T-helper 22 cell (primary cell): ENCODE measurements at regions not wholly inside any gene's neighbourhood (a gene's known extent, or its start where the extent isn't known, plus 50 kb on each side); places are given as distances from the start of the nearest gene placed in this dataset.
"Not testable (repeated sequence)": the region's sequence is repeated elsewhere in the genome, so short reads cannot be mapped to it uniquely, and the experiment has no call there.

Source experiments
- DNase-seq: peaks from one replicate; pipeline ENCODE4 v3.0.0-alpha.2; 2020; ENCODE audit warnings: low read depth

- DNase-seq, result no peak
These were observed 723.1 kb downstream of the MATN1 start for GRCh38 chr1:30000266-30000665.

- no peak for DNase-seq
These were observed 723.8 kb downstream of the MATN1 start for GRCh38 chr1:29999595-29999994.

- DNase-seq, result no peak
These were observed 724.7 kb downstream of the MATN1 start for GRCh38 chr1:29998686-29999085.

- DNase-seq, result not testable (repeated sequence)
These were observed 725.6 kb downstream of the MATN1 start for GRCh38 chr1:29997818-29998217.

- no peak for DNase-seq
These were observed 729.4 kb downstream of the MATN1 start for GRCh38 chr1:29993950-29994349.

- DNase-seq, result no peak
These were observed 731.6 kb downstream of the MATN1 start for GRCh38 chr1:29991815-29992214.

GRCh38 chr1:29991025-29991424 lies 732.4 kb downstream of the MATN1 start:
- DNase-seq, result no peak

GRCh38 chr1:29990304-29990703 lies 733.1 kb downstream of the MATN1 start:
- DNase-seq, result no peak

- DNase-seq, result no peak
These were observed 736.4 kb downstream of the MATN1 start for GRCh38 chr1:29986986-29987385.

- DNase-seq, result no peak
These were observed 737.8 kb downstream of the MATN1 start for GRCh38 chr1:29985606-29985945.

- no peak for DNase-seq
These were observed 738.4 kb downstream of the MATN1 start for GRCh38 chr1:29984862-29985605.

- no peak for DNase-seq
These were observed 739.1 kb downstream of the MATN1 start for GRCh38 chr1:29984166-29984861.

GRCh38 chr1:29983321-29983720 lies 740.1 kb downstream of the MATN1 start:
- no peak for DNase-seq

GRCh38 chr1:29981586-29982239 lies 741.7 kb downstream of the MATN1 start:
- DNase-seq, result no peak

- no peak for DNase-seq
These were observed 741.2 kb downstream of the PTPRU start for GRCh38 chr1:29977550-29977949.

- DNase-seq, result no peak
These were observed 738.8 kb downstream of the PTPRU start for GRCh38 chr1:29975036-29975694.

- DNase-seq, result no peak
These were observed 738.0 kb downstream of the PTPRU start for GRCh38 chr1:29974316-29974724.

- no peak for DNase-seq
These were observed 737.1 kb downstream of the PTPRU start for GRCh38 chr1:29973406-29973805.

GRCh38 chr1:29972421-29973053 lies 736.2 kb downstream of the PTPRU start:
- DNase-seq, result no peak

- no peak for DNase-seq
These were observed 735.4 kb downstream of the PTPRU start for GRCh38 chr1:29971703-29972102.

GRCh38 chr1:29970747-29971325 lies 734.5 kb downstream of the PTPRU start:
- no peak for DNase-seq

- no peak for DNase-seq
These were observed 733.3 kb downstream of the PTPRU start for GRCh38 chr1:29969576-29969975.
